Loucy (cell line): ENCODE measurements at regions not wholly inside any gene's neighbourhood (a gene's known extent, or its start where the extent isn't known, plus 50 kb on each side); places are given as distances from the start of the nearest gene placed in this dataset.

Experiments
- H2AFZ ChIP-seq: fragments of 200-600 bp; sonication (generic); 2 replicates; pipeline ENCODE4 v1.6.0; 2016; ENCODE audit warnings: antibody characterized with exemption, mild to moderate bottlenecking, low read length, moderate library complexity
- H3F3A ChIP-seq: fragments of 200-600 bp; 2 replicates; pipeline ENCODE4 v1.6.0; 2016; ENCODE audit warnings: antibody characterized with exemption, low read depth, mild to moderate bottlenecking
- H3K27me3 ChIP-seq: fragments of 200-600 bp; sonication (generic); 2 replicates; pipeline ENCODE4 v1.6.1; 2014; ENCODE audit warnings: low read length, mild to moderate bottlenecking; ENCODE audit not compliant: insufficient read depth, poor library complexity, severe bottlenecking
- H3K36me3 ChIP-seq: fragments of 200-600 bp; sonication (generic); 2 replicates; pipeline ENCODE4 v1.6.1; 2016; ENCODE audit warnings: low read length; ENCODE audit not compliant: insufficient read depth
- H3K4me1 ChIP-seq: fragments of 200-600 bp; sonication (generic); 2 replicates; pipeline ENCODE4 v1.5.1; 2014; ENCODE audit warnings: low read length, mild to moderate bottlenecking; ENCODE audit not compliant: insufficient read depth, poor library complexity, severe bottlenecking
- H3K4me2 ChIP-seq: fragments of 200-600 bp; sonication (generic); 2 replicates; pipeline ENCODE4 v1.6.0; 2014; ENCODE audit warnings: antibody characterized with exemption, low read length, low read depth, mild to moderate bottlenecking; ENCODE audit not compliant: poor library complexity, severe bottlenecking
- H3K4me3 ChIP-seq: fragments of 200-600 bp; sonication (generic); 2 replicates; pipeline ENCODE4 v1.5.1; 2014; ENCODE audit warnings: low read length, mild to moderate bottlenecking, mixed read lengths; ENCODE audit not compliant: poor library complexity, severe bottlenecking
- H3K79me2 ChIP-seq: fragments of 200-600 bp; sonication (generic); 2 replicates; pipeline ENCODE4 v1.6.1; 2014; ENCODE audit warnings: low read length; ENCODE audit not compliant: insufficient read depth
- H3K9ac ChIP-seq: fragments of 200-600 bp; sonication (generic); 2 replicates; pipeline ENCODE4 v1.6.0; 2014; ENCODE audit warnings: mild to moderate bottlenecking, low read depth, low read length, moderate library complexity; ENCODE audit not compliant: poor library complexity, severe bottlenecking
- H3K9me2 ChIP-seq: fragments of 200-600 bp; sonication (generic); replicated peaks from 2 replicates; pipeline ENCODE4 v1.6.1; 2016; ENCODE audit warnings: low read depth, low read length, mixed read lengths
- H3K9me3 ChIP-seq: fragments of 200-600 bp; sonication (generic); 2 replicates; pipeline ENCODE4 v1.6.1; 2014; ENCODE audit warnings: mild to moderate bottlenecking, antibody characterized with exemption, low read length, low read depth; ENCODE audit not compliant: insufficient read depth
- H4K20me1 ChIP-seq: fragments of 200-600 bp; sonication (generic); 2 replicates; pipeline ENCODE4 v1.6.0; 2014; ENCODE audit warnings: antibody characterized with exemption, low read length, mild to moderate bottlenecking; ENCODE audit not compliant: insufficient read depth, poor library complexity, severe bottlenecking
- CTCF ChIP-seq: fragments of 200-600 bp; sonication (generic); conservative IDR thresholded peaks from 2 replicates; pipeline ENCODE4 v1.5.1; 2014; ENCODE audit warnings: mild to moderate bottlenecking, antibody characterized with exemption, low read length
- EZH2phosphoT487 ChIP-seq: fragments of 200-600 bp; IDR thresholded peaks from 2 replicates; pipeline ENCODE4 v1.6.1; 2018; ENCODE audit warnings: antibody characterized with exemption, mild to moderate bottlenecking, moderate library complexity, borderline replicate concordance

GRCh38 chr7:83749495-83749894 lies 100.6 kb upstream of the SEMA3E start:
- no peaks in the 10 kb centered on the region for H3K27me3 ChIP-seq
- H3K4me1 ChIP-seq, result no peaks in the 10 kb centered on the region
- TF ChIP-seq EZH2phosphoT487 (no peak), CTCF (no peak)

DNA sequence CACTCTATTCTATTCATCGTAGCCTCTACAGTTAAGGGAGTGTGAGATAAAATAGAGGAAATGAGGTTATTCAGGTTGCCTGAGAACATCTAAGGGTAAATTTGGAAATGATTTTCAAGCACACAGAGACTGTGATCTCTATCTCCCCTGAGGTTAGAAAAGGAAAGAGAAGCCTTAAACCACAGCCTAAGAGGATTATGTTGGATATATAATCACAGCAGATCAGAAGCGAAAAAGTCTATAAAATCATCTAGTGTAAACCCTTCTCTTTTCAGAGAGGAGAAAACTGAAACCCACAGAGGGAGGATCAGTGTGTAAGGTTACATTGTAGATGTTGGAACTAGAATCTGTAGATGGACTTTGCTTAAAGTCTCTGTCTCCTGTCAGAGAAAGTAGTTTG lies 90.6 kb upstream of the SEMA3E start:
- Histone ChIP-seq H3K9ac (no peak overlapping the region), H3K9me3 (no peaks in the 10 kb centered on the region), H3F3A (no peaks in the 10 kb centered on the region), H3K9me2 (no peaks in the 10 kb centered on the region), H3K79me2 (no peaks in the 10 kb centered on the region), H4K20me1 (no peaks in the 10 kb centered on the region), H3K4me3 (no peak overlapping the region), H2AFZ (no peak overlapping the region), H3K4me2 (no peak overlapping the region), H3K36me3 (no peaks in the 10 kb centered on the region), H3K27me3 (no peaks in the 10 kb centered on the region), H3K4me1 (no peaks in the 10 kb centered on the region)
- TF ChIP-seq CTCF (no peak), EZH2phosphoT487 (no peak)

More at GRCh38 chr7:83749495-83749894, 100.6 kb upstream of the SEMA3E start:
- Histone ChIP-seq H4K20me1 (no peaks in the 10 kb centered on the region), H3K9me2 (no peaks in the 10 kb centered on the region), H2AFZ (no peak overlapping the region), H3K4me2 (no peak overlapping the region), H3K36me3 (no peaks in the 10 kb centered on the region), H3K4me3 (no peak overlapping the region), H3K9me3 (no peaks in the 10 kb centered on the region), H3K79me2 (no peaks in the 10 kb centered on the region), H3K9ac (no peak overlapping the region), H3F3A (no peaks in the 10 kb centered on the region)

DNA sequence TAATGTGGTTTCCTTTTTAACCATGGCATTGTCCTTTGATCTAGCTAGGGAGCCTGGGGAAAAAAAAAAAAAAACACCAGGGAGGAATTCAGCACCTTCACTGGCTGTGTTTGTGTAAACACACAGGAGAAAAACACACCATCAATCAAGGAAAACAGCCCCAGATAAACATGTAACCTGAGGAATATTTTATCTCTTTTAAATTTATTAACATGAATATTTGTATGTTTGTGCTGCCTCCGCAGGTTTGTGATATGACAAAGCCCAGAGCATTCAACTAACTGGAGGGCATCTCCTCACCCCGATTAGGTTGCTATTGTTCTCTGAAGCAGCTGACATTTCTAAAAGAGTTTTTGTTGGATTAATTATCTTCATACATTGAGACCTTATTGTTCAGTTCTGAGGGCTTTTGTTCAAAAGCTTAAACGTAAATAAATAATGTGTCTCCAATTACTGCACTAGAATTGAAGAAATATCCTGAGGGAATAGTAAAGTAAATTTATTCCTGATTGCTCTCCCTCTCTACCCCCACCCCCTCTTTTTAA lies 89.4 kb upstream of the SEMA3E start:
- Histone ChIP-seq H3K9ac (no peak overlapping the region), H3K9me2 (no peaks in the 10 kb centered on the region), H3K79me2 (no peaks in the 10 kb centered on the region), H3K27me3 (no peaks in the 10 kb centered on the region), H3F3A (no peaks in the 10 kb centered on the region), H3K4me2 (no peak overlapping the region), H3K9me3 (no peaks in the 10 kb centered on the region), H3K4me3 (no peak overlapping the region), H3K36me3 (no peaks in the 10 kb centered on the region), H4K20me1 (no peaks in the 10 kb centered on the region), H3K4me1 (no peaks in the 10 kb centered on the region), H2AFZ (no peak overlapping the region)
- no peak for TF ChIP-seq EZH2phosphoT487
- TF ChIP-seq CTCF, result no peak
